Head of caudate nucleus (tissue), 42 donors: ENCODE measurements at regions not wholly inside any gene's neighbourhood (a gene's known extent, or its start where the extent isn't known, plus 50 kb on each side); places are given as distances from the start of the nearest gene placed in this dataset.
"Not testable (repeated sequence)": the region's sequence is repeated elsewhere in the genome, so short reads cannot be mapped to it uniquely, and the experiment has no call there.

Experiments used
- DNase-seq, 42 donors: peaks; one replicate each; pipeline versions ENCODE4 v3.0.0 to v3.0.0-alpha.2; 2020 to 2021; ENCODE audit warnings: mixed read lengths in 7 of 42
- intact Hi-C: fragments of 100-400 bp; cut with DNase I; formaldehyde crosslinking; loops from one replicate; pipeline ENCODE4 v1.15.0; 2022

- DNase-seq, result no peak
- intact Hi-C loops, result no loop called here
Measured at GRCh38 chr13:79973533-79973963, 367.4 kb downstream of the SPRY2 start.

DNA sequence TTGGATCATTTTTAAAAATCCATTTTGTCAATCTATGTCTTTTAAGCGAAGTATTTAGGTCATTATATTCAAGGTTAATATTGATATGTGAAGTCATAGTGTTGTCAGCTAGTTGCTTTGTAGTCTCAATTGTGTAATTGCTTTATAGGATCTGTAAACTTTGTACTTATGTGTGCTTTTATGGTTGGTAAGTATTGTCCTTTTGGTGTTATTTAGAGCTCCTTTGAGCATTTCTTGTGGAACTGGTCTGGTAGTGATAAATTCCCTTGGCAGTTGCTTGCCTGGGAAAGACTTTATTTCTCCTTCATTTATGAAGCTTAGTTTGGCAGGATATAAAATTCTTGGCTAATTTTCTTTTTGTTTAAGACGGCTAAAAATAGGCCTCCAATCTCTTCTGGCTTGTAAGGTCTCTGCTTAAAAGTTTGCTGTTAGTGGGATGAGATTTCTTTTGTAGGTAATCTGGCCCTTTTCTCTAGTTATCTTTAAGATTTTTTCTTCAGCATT lies 368.8 kb downstream of the SPRY2 start:
- DNase-seq, result no peak
- intact Hi-C loops, result no loop called here

DNA sequence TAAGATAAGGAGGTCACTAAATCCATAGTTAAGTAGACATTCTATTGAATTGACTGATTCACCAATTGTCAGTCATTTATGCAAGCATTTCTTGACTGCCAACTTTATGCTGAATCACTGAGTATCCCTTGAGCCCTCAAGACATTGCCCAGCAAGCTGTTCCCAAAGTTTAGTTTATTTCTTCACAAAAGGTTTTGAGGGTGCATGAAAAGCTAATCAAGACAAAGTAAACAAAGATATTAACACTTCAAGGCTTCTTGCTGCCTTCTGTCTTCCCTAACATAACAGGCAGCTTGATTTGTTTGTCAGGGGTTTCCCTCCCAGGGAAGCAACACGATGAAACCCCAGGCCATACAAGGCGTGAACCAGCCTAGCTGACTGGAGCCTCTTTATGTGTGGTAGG lies 374.4 kb downstream of the SPRY2 start:
- no peak for DNase-seq
- intact Hi-C loops, result no loop called here

DNA sequence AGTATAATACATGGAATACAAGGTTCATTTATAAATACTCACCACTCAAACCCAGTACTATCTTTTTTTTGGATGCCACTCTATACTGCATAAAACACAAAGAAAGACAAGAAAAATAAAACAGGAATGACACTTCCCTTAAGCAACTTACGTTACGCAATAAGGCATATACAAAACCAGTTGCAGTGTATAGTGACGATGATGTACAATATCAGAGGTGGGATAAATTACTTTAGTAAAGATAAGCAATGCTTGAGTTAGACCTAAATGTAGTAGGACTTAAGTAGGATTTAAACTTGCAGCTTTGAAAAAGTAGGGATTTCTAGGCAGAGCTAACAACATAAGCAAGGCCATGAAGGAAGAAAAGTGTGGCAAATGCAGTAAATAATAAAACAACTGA lies 374.9 kb downstream of the SPRY2 start:
- no peak for DNase-seq
- intact Hi-C loops, result no loop called here

DNA sequence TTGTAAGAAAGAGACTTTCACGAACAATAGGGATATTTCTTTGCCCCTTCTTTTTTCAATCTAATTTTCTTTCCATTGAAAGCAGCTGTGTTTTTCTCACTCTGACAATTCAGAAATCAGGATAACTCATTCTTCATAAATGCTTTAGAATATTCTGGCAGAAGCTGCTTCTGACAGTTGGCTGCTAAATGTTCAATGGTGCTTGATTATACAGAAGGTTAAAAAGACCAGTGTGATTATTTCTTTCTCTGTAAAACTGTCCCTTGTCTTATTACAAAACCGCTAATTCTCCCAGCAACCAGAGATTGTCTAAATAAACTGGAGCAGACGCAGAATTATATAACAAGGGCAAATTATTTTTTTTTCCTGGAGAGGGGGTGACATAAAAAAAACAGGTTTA lies 394.4 kb downstream of the SPRY2 start:
- intact Hi-C loops, result no loop called here
- DNase-seq, result no peak

GRCh38 chr13:79943346-79944023 lies 397.4 kb downstream of the SPRY2 start:
- DNase-seq, result no peak
- intact Hi-C loops, result no loop called here

- DNase-seq, result no peak
- intact Hi-C loops, result no loop called here
Measured at GRCh38 chr13:79941752-79942151, 399.2 kb downstream of the SPRY2 start.

DNA sequence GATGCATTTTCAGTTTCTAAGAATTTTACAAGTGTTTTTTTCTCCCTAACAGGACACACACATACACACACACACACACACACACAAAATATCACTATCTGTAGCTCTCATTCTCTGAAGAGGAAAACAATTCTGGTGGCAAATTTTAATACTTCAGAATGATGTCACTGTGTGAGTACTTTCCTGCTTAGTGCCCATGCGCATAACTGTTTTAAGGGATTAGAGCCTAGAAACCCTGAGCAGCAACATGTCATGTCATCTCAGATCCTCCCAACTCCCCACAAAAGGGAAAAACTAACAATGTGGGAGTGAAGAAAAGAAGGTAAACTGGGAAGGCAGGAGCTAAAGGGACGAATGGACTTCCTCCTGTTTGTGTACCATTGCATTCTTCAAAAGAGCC lies 401.2 kb downstream of the SPRY2 start:
- no peak for DNase-seq
- intact Hi-C loops, result loop anchor here (5.0 to 10.0 kb wide), 2 partner anchors 195 to 403 kb away; partner anchors contain the start of gene SPRY2

GRCh38 chr13:79937771-79938216 lies 403.1 kb downstream of the SPRY2 start:
- intact Hi-C loops, result loop anchor here (5.0 to 10.0 kb wide), 2 partner anchors 197 to 405 kb away; partner anchors contain the start of gene SPRY2
- peak; percentile 7 to 80 (median 47) for DNase-seq

- intact Hi-C loops, result loop anchor here (5.0 to 10.0 kb wide), 2 partner anchors 197 to 405 kb away; partner anchors contain the start of gene SPRY2
- peak in 1 of 42 donors; percentile 9 for DNase-seq
Measured at GRCh38 chr13:79937311-79937710, 403.6 kb downstream of the SPRY2 start.

GRCh38 chr13:79936368-79937136 lies 404.4 kb downstream of the SPRY2 start:
- intact Hi-C loops, result loop anchor here (5.0 to 10.0 kb wide), 2 partner anchors 198 to 406 kb away; partner anchors contain the start of gene SPRY2
- DNase-seq, result peak in 41 of 42 donors; percentile 28 to 92 (median 76)

GRCh38 chr13:79935121-79935520 lies 405.8 kb downstream of the SPRY2 start:
- no peak for DNase-seq
- intact Hi-C loops, result loop anchor here (5.0 to 10.0 kb wide), 2 partner anchors 200 to 407 kb away; partner anchors contain the start of gene SPRY2

- intact Hi-C loops, result loop anchor here (10.0 kb wide), 1 partner anchor 201 kb away; no protein-coding TSS in a partner anchor
- no peak for DNase-seq
Measured at GRCh38 chr13:79933389-79933788, 407.5 kb downstream of the SPRY2 start.

GRCh38 chr13:79932556-79932955 lies 408.4 kb downstream of the SPRY2 start:
- intact Hi-C loops, result loop anchor here (10.0 kb wide), 1 partner anchor 202 kb away; no protein-coding TSS in a partner anchor
- no peak for DNase-seq

- intact Hi-C loops, DNase-seq: not testable (repeated sequence)
Measured at GRCh38 chr13:79923973-79924556, 416.9 kb downstream of the SPRY2 start.

- DNase-seq, result no peak
- intact Hi-C loops, result no loop called here
Measured at GRCh38 chr13:79919091-79919490, 421.8 kb downstream of the SPRY2 start.

GRCh38 chr13:79918620-79919019 lies 422.3 kb downstream of the SPRY2 start:
- intact Hi-C loops, result no loop called here
- DNase-seq, result no peak

- intact Hi-C loops, result no loop called here
- no peak for DNase-seq
Measured at GRCh38 chr13:79917628-79918027, 423.3 kb downstream of the SPRY2 start.

- no peak for DNase-seq
- intact Hi-C loops, result no loop called here
Measured at GRCh38 chr13:79915114-79915811, 425.7 kb downstream of the SPRY2 start.
